Nephron (organoid): ENCODE measurements at regions not wholly inside any gene's neighbourhood (a gene's known extent, or its start where the extent isn't known, plus 50 kb on each side); places are given as distances from the start of the nearest gene placed in this dataset.

ENCODE experiments used
- H3K27ac Mint-ChIP-seq, 3 experiments: 2 replicates each; pipeline ENCODE4 v1.8.0; 2020; ENCODE audit warnings: mixed read lengths in 3 of 3, mild to moderate bottlenecking in 2 of 3, moderate library complexity in 1 of 3
- H3K27me3 Mint-ChIP-seq: 2 replicates; pipeline ENCODE4 v1.8.0; 2021; ENCODE audit warnings: low read depth, mild to moderate bottlenecking, moderate library complexity, mixed read lengths
- H3K36me3 Mint-ChIP-seq: 2 replicates; pipeline ENCODE4 v1.8.0; 2020; ENCODE audit warnings: low read depth, mixed read lengths
- H3K4me1 Mint-ChIP-seq: 2 replicates; pipeline ENCODE4 v1.8.0; 2020; ENCODE audit warnings: mixed read lengths
- H3K4me3 Mint-ChIP-seq, 3 experiments: 2 replicates each; pipeline ENCODE4 v1.8.0; 2020; ENCODE audit warnings: mild to moderate bottlenecking in 3 of 3, mixed read lengths in 3 of 3, moderate library complexity in 2 of 3
- H3K9me3 Mint-ChIP-seq: 2 replicates; pipeline ENCODE4 v1.8.0; 2020; ENCODE audit warnings: mixed read lengths
- CTCF ChIP-seq, 3 experiments: fragments of 200-600 bp; sonication (generic); IDR thresholded peaks; one replicate each; pipeline ENCODE4 v1.5.0; 2021; ENCODE audit warnings: antibody characterized with exemption in 3 of 3; ENCODE audit not compliant: unreplicated experiment in 3 of 3

- H3K9me3 Mint-ChIP-seq: no peaks in the 10 kb centered on the region
- H3K27me3 Mint-ChIP-seq: peaks cover 70% of the 10 kb centered on the region
- H3K27ac Mint-ChIP-seq: no peak overlapping the region
- H3K36me3 Mint-ChIP-seq: no peaks in the 10 kb centered on the region
- peaks cover 21% of the 10 kb centered on the region for H3K4me1 Mint-ChIP-seq
- no peak overlapping the region for H3K4me3 Mint-ChIP-seq
- no peak for TF ChIP-seq CTCF (IDR thresholded peaks at IDR 0.05; ENCODE audit: unreplicated experiment in 3 of 3)
These were observed 77.5 kb downstream of the RRAGC start for GRCh38 chr1:38781872-38782617.

GRCh38 chr1:38780133-38780532, 79.4 kb downstream of the RRAGC start:
- no peak overlapping the region for H3K27ac Mint-ChIP-seq
- peaks cover 7% of the 10 kb centered on the region for H3K4me1 Mint-ChIP-seq
- no peaks in the 10 kb centered on the region for H3K9me3 Mint-ChIP-seq
- no peak for TF ChIP-seq CTCF (IDR thresholded peaks at IDR 0.05; ENCODE audit: unreplicated experiment in 3 of 3)
- no peaks in the 10 kb centered on the region for H3K36me3 Mint-ChIP-seq
- no peak overlapping the region for H3K4me3 Mint-ChIP-seq
- peaks cover 73% of the 10 kb centered on the region for H3K27me3 Mint-ChIP-seq

- H3K9me3 Mint-ChIP-seq: no peaks in the 10 kb centered on the region
- peaks cover 69% of the 10 kb centered on the region for H3K27me3 Mint-ChIP-seq
- H3K4me3 Mint-ChIP-seq: no peak overlapping the region
- TF ChIP-seq CTCF (IDR thresholded peaks at IDR 0.05; ENCODE audit: unreplicated experiment in 3 of 3): no peak
- no peaks in the 10 kb centered on the region for H3K36me3 Mint-ChIP-seq
- peaks cover 7% of the 10 kb centered on the region for H3K4me1 Mint-ChIP-seq
- H3K27ac Mint-ChIP-seq: no peak overlapping the region
These were observed 80.1 kb downstream of the RRAGC start for GRCh38 chr1:38779491-38779890.

GRCh38 chr1:38778521-38778920, 81.1 kb downstream of the RRAGC start:
- Mint-ChIP-seq H3K4me3 (no peak overlapping the region), H3K36me3 (no peaks in the 10 kb centered on the region), H3K27ac (no peak overlapping the region), H3K27me3 (peaks cover 61% of the 10 kb centered on the region), H3K4me1 (no peaks in the 10 kb centered on the region), H3K9me3 (no peaks in the 10 kb centered on the region)
- TF ChIP-seq CTCF (IDR thresholded peaks at IDR 0.05; ENCODE audit: unreplicated experiment in 3 of 3): no peak

- no peaks in the 10 kb centered on the region for H3K9me3 Mint-ChIP-seq
- no peak overlapping the region for H3K4me3 Mint-ChIP-seq
- no peak for TF ChIP-seq CTCF (IDR thresholded peaks at IDR 0.05; ENCODE audit: unreplicated experiment in 3 of 3)
- H3K4me1 Mint-ChIP-seq: no peaks in the 10 kb centered on the region
- no peak overlapping the region for H3K27ac Mint-ChIP-seq
- H3K27me3 Mint-ChIP-seq: peaks cover 57% of the 10 kb centered on the region
- no peaks in the 10 kb centered on the region for H3K36me3 Mint-ChIP-seq
These were observed 81.5 kb downstream of the RRAGC start for GRCh38 chr1:38778051-38778450.

GRCh38 chr1:38777464-38777957, 82.1 kb downstream of the RRAGC start:
- TF ChIP-seq CTCF (IDR thresholded peaks at IDR 0.05; ENCODE audit: unreplicated experiment in 3 of 3): no peak
- Mint-ChIP-seq H3K27me3 (peaks cover 53% of the 10 kb centered on the region), H3K4me3 (no peak overlapping the region), H3K9me3 (no peaks in the 10 kb centered on the region), H3K27ac (no peak overlapping the region), H3K36me3 (no peaks in the 10 kb centered on the region), H3K4me1 (no peaks in the 10 kb centered on the region)
